HG03565 (cell line): ENCODE measurements at regions not wholly inside any gene's neighbourhood (a gene's known extent, or its start where the extent isn't known, plus 50 kb on each side); places are given as distances from the start of the nearest gene placed in this dataset.

Source experiments
- ATAC-seq: cut with Tn5 transposase; IDR thresholded peaks from one replicate; pipeline ENCODE4 v1.9.1; 2021; ENCODE audit warnings: mild to moderate bottlenecking, moderate library complexity; ENCODE audit not compliant: unreplicated experiment

DNA sequence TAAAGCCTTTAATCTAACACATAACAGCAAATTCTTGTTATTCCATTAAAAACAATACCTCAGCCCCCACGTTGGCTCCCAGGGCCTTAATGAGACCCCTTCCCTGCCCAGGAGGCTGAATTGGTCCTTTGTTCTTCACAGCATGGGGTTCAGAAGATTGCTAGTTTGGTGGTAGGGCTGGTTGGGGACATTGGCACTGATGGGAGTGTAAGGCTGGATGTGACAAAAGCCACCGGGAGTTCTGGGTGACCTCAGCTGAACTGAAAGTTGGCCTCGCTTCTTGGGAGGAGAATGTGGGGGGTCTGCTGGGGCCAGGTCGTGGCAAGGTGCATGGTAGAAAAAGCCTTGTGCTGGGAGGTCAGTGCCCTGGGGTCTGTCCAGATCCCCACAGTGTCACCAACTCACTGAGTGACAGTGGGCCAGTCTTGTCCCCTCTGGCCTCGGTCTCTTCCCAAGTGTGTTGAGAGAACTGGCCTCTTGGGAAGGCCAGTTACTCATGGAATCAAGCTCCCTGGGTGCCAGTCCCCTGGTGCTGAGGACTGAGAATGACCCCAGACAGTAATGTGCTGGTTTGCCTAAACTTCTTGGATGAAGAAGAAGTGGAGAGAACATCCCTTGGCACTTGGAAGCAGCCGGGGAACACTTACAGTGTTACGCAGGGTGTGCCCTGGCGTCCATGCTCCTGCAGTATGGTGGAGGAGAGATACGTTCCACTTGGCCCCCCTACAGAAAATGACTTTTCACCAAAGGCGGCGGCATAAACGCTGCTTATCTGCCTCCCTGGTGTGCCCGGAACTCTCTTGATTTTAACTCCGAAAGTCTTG lies 283.7 kb upstream of the RTL1 start:
- ATAC-seq = no peak

- ATAC-seq = no peak
These were observed 284.5 kb upstream of the RTL1 start for GRCh38 chr14:101187816-101188570.

GRCh38 chr14:101188571-101188915 lies 285.0 kb upstream of the RTL1 start:
- no peak for ATAC-seq

DNA sequence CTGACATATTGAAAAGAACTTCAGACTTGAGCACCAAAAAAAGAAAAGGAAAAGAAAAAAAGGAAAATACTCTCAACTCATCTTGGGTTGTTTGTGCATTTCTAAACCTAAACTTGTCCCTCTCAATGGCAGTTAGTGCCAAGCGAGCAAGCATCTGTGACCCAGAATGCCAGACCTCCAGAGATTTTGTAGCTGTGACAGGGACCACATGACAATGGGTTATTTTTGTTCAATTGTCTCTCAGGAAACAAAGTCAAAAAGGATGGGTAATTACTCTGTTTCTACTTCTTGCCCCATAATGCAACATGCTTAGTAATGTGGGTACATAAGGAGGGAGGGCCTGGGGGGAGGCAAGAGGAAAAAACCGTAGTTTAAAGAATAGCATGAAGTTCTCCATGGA lies 285.7 kb upstream of the RTL1 start:
- no peak for ATAC-seq

GRCh38 chr14:101189962-101190560 lies 286.5 kb upstream of the RTL1 start:
- ATAC-seq = no peak

DNA sequence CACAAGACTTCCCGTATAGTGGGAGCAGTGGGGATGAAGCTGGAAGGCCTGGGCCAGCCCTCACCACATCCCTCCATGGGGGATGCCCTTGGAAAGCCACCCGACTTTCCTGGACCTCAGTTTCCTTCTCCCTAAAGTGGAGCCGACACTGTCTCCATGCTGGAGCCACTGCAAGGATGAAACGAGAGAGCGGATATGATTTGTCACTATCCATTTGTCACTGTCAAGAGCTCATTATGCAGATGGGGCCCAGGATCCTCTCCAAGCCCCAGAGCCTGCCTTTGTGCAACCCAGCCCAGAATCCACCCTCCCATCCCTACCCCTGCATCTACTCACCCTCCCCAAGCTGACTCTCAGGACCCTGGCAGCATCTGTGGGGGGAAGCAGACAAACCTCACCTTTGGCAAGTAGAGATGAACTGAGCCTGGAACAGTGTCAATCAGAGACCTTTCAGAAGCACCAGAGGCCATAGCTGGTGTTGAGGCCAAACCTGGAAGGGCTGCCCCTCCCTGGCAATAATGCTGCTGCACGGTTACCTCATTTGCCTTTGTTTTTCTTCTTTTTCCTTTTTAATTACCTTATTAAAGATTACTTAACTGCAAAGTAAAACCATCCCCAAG lies 287.7 kb upstream of the RTL1 start:
- no peak for ATAC-seq

DNA sequence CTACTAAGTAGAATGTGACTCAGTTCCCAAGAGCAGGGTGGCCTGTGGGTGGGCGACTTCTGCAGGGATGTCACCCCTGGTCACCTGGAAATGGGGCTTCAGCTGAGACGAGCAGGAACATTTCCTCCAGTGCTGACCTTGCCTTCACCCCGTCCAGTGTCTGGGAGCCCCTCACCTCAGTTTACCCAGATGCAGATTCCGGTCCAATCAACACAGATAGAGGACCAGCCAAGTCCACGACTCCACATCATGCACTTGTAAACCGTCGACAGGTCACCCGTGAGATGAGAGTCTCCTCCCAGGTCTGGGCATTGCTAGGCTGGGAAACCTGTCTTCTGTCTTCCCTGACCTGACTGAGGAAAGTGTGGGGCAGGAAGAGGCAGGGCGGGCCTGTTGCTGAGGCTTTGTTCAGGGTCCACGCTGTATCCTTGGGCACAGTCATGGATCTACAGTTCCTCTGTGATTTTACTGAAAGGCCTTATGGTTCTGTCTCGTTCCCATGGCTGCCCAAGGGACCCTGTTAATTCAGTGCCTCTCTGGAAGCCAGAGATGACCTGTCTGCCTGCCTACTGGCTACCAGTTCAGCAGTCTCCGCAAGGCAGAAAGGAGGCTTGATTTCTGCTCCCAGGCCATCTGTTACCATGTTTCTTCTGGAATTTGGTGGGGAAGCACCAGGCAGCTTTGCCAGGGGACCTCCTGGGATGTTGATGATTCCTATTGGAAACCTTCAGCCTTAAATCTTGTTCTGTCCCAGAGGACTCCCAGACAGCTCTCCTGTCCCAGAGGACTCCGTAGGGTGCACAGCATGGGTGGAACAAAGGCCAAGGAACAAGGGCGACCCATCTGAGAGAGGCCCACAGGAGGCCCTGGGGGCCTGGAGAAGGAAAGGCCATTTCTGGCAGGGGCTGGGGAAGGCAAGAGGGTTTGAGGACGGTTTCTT lies 288.5 kb upstream of the RTL1 start:
- ATAC-seq = no peak

DNA sequence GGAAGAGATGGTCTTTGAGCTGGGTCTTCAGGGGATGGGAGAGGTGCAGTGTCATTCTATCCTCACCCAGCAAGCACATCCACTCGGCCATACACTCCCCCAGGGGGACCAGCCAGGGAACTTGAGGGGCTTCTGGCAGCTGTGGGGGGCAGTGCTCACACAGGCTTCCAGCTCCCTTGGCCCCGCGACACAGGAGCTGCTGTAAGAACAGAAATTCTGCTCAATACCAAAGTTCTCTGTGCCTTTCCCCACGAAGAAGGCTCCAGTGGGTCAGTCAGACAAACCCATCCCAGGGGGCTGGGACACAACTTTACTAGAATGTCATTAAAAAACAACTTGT lies 289.1 kb upstream of the RTL1 start:
- ATAC-seq = no peak

GRCh38 chr14:101193106-101193844 lies 289.8 kb upstream of the RTL1 start:
- no peak for ATAC-seq

DNA sequence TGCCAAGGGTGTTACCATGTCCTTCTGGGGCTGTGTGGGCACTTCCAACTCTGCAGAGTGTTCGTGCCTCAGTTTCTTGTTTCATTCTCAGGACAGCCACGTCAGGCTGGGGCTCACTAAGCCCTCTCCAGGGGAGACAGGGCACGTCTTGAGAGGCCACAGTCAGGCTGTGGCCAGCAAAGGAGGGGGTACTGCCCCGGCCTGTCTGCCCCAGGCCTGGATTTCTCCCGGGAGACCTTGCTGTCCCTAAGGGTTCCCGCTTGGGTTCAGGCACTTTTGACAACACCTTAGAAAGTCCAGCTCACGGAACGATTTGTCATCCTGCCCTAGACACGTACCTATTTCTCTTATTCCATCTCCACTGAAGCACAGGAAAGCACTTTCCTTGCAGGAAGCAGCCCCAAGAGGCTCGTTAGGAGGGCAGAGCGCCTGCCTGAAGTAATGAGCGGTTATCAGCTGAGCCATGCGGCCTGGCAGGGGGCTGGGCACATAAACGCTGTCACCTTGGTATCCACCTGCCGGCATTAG lies 290.4 kb upstream of the RTL1 start:
- ATAC-seq = no peak

DNA sequence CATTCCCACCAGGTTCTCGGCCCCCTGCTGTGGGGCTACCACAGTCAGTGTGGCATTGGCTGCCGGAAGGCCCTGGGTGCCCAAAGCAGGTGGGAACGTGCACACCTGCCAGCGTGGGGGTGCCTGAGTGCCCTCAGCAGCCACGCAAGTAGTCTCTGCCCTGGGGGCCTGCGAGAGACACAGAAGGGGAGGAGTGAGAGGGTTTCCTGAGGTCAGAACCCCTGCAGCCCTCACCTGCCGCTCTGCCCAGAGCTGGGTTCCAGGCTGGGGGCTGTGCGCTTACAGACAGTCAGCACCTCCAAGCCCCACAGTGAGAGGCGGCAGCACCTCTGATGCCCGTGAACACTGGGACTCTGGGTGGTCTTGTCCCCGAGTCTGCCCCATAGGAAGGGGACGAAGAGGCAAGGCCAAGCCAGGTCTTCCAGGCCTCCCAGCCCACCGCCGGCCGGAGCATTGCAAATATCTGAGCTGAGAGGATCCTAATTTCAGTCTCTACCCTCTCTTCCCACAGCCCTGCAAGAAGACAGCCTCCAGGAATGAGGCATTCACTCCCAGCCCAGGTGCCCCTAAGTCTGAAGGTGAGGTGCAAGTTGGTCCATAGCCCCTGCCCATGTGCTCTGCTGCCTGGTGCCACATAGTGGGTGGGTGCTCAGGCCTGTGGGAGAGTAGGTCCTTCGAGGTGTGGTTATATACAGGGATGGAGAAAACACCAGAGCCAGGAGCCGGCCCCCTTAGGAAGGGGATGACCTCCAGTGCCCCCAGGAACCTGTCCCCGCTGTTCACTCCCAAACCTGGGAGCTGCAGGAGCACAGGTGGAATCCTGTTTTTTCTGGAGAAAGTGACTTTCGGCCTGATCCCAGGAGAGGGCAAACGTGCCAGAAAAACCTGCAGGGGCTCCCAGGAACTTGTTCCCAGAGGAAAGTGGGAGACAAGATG lies 291.1 kb upstream of the RTL1 start:
- ATAC-seq = no peak

- ATAC-seq = no peak
These were observed 291.9 kb upstream of the RTL1 start for GRCh38 chr14:101195309-101195901.

DNA sequence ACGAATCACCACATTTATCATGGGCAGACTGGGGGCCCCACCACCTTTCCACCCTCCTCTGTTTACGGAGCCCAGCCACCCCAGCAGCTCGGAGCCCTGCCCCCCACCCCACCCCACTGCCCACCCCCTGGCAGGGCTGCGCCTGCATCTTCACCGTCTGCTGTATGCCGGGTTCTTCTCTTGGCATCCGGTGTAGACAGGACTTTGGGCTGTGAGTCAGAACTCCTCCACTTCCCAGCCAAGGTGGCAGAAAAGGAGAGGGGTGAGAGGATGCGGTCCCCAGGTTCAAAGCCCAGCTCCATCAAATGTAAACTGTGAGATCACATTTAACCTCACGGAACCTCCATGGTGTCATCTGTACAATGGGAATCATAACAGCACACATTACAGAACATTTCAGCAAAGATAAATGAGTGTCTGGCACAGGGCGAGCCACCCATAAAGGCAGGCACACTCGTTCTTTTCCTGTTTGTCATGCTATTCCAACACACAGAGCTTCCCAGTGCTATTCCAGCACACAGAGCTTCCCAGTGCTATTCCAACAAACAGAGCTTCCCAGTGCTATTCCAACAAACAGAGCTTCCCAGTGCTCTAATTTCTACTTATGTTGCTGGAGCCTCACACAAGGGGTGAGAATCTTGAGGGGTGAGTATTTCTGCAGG lies 292.7 kb upstream of the RTL1 start:
- ATAC-seq = no peak

GRCh38 chr14:101196795-101197590 lies 293.5 kb upstream of the RTL1 start:
- ATAC-seq = no peak

DNA sequence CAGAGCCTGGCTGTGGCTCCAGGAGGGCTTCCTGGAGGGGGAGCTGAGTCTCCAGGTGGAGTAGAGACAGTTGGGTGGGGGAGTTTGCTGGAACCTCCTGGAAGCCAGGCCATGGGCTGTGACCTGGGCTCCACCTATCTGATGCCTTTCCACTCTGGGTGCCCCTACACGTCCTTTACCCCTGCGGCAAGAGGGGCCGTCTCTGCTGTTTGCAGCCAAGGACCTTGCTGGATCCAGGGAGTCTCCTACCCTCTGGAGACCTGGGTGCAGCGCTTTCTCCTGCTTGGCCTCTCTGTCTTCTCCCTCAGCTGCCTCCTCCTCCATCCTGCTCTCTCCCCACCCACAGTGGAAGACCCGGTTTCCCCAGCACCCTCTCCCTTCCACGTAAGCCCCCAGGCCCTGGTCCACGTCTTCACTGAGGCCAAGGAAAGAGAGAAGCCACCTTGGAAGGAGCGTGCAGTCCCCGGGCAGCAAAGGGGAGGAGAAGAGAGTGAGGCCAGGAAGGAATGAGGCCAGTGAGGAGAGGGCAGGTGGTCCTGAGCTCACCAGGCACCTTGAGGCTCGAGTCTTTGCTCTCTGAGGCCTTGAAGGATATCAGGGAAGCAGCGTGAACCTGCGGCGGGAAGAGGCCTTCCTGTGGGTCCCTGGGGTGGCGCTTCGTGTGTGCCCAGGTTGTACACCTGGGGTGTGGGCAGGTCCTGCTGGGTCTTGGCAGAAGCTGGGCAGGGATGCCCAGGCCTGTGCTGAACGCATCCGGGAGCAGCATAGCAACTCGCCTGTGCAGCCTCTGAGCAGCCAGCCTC lies 294.3 kb upstream of the RTL1 start:
- no peak for ATAC-seq

- no peak for ATAC-seq
These were observed 295.0 kb upstream of the RTL1 start for GRCh38 chr14:101198398-101199027.
